Endothelial cell of umbilical vein (primary cell): ENCODE measurements at regions not wholly inside any gene's neighbourhood (a gene's known extent, or its start where the extent isn't known, plus 50 kb on each side); places are given as distances from the start of the nearest gene placed in this dataset.

ENCODE experiments used
- CTCF ChIP-seq, 2 donors: IDR thresholded peaks; 1 replicate in 1 of 2; 2 replicates in 1 of 2; pipeline ENCODE4 v1.5.1; 2011; ENCODE audit warnings: low read length in 2 of 2, mild to moderate bottlenecking in 2 of 2, moderate library complexity in 2 of 2, control low read depth in 1 of 2, inconsistent platforms in 1 of 2, low read depth in 1 of 2; ENCODE audit not compliant: insufficient read depth in 1 of 2; ENCODE audit errors: extremely low read depth in 1 of 2
- EZH2 ChIP-seq: IDR thresholded peaks from 2 replicates; pipeline ENCODE4 v1.6.1; 2012; ENCODE audit warnings: borderline replicate concordance, low read depth, mild to moderate bottlenecking, moderate library complexity, low read length, inconsistent platforms; ENCODE audit not compliant: severe bottlenecking
- MAX ChIP-seq: IDR thresholded peaks from 2 replicates; pipeline ENCODE4 v1.6.1; 2011; ENCODE audit not compliant: insufficient read depth, insufficient read length
- MYC ChIP-seq: IDR thresholded peaks from one replicate; pipeline ENCODE4 v1.6.1; 2011; ENCODE audit warnings: mild to moderate bottlenecking, low read depth, low read length
- POLR2A ChIP-seq: IDR thresholded peaks from 2 replicates; pipeline ENCODE4 v1.6.1; 2012; ENCODE audit warnings: low read depth, mild to moderate bottlenecking, control low read depth, low read length
- POLR2AphosphoS5 ChIP-seq: IDR thresholded peaks from 2 replicates; pipeline ENCODE4 v1.6.1; 2012; ENCODE audit warnings: low read depth, mild to moderate bottlenecking, control low read depth, low read length, moderate library complexity; ENCODE audit not compliant: insufficient read depth

GRCh38 chr14:49319810-49320209, 266.4 kb downstream of the RPS29 start:
- TF ChIP-seq POLR2AphosphoS5 (no peak), EZH2 (no peak), CTCF (IDR thresholded peaks at IDR 0.05; ENCODE audit: extremely low read depth in 1 of 2, insufficient read depth in 1 of 2, low read depth in 1 of 2, low read length in 2 of 2) (no peak), MAX (no peak), MYC (no peak), POLR2A (no peak)
